ENCODE measurements at regions not wholly inside any gene's neighbourhood (a gene's known extent, or its start where the extent isn't known, plus 50 kb on each side); places are given as distances from the start of the nearest gene placed in this dataset.

GRCh38 chr6:27038498-27038897, 209.0 kb upstream of the PRSS16 start:
- no peak for TF ChIP-seq FOXP2 (optimal IDR thresholded peaks at IDR 0.05; ENCODE audit: borderline replicate concordance, extremely low read depth, extremely low read length, insufficient read depth)
- TF ChIP-seq SIN3A (IDR thresholded peaks at IDR 0.05; ENCODE audit: borderline replicate concordance, insufficient read depth, low read length): no peak
- TF ChIP-seq POLR2AphosphoS5 (IDR thresholded peaks at IDR 0.05; ENCODE audit: low read depth, low read length): no peak
- no peak for TF ChIP-seq TAF1 (IDR thresholded peaks at IDR 0.05; ENCODE audit: borderline replicate concordance, insufficient read depth, low read length)
- TF ChIP-seq REST (IDR thresholded peaks at IDR 0.05; ENCODE audit: insufficient read depth in 1 of 2, low read depth in 2 of 2, low read length in 2 of 2): no peak

GRCh38 chr6:27040244-27041042, 207.1 kb upstream of the PRSS16 start:
- TF ChIP-seq REST (IDR thresholded peaks at IDR 0.05; ENCODE audit: insufficient read depth in 1 of 2, low read depth in 2 of 2, low read length in 2 of 2) (no peak), SIN3A (IDR thresholded peaks at IDR 0.05; ENCODE audit: borderline replicate concordance, insufficient read depth, low read length) (no peak), POLR2AphosphoS5 (IDR thresholded peaks at IDR 0.05; ENCODE audit: low read depth, low read length) (no peak), TAF1 (IDR thresholded peaks at IDR 0.05; ENCODE audit: borderline replicate concordance, insufficient read depth, low read length) (no peak), FOXP2 (optimal IDR thresholded peaks at IDR 0.05; ENCODE audit: borderline replicate concordance, extremely low read depth, extremely low read length, insufficient read depth) (no peak)

GRCh38 chr6:27043244-27043643, 204.3 kb upstream of the PRSS16 start:
- no peak for TF ChIP-seq POLR2AphosphoS5 (IDR thresholded peaks at IDR 0.05; ENCODE audit: low read depth, low read length)
- no peak for TF ChIP-seq SIN3A (IDR thresholded peaks at IDR 0.05; ENCODE audit: borderline replicate concordance, insufficient read depth, low read length)
- no peak for TF ChIP-seq TAF1 (IDR thresholded peaks at IDR 0.05; ENCODE audit: borderline replicate concordance, insufficient read depth, low read length)
- no peak for TF ChIP-seq FOXP2 (optimal IDR thresholded peaks at IDR 0.05; ENCODE audit: borderline replicate concordance, extremely low read depth, extremely low read length, insufficient read depth)
- no peak for TF ChIP-seq REST (IDR thresholded peaks at IDR 0.05; ENCODE audit: insufficient read depth in 1 of 2, low read depth in 2 of 2, low read length in 2 of 2)

GRCh38 chr6:27049863-27050781, 197.4 kb upstream of the PRSS16 start:
- TF ChIP-seq TAF1 (IDR thresholded peaks at IDR 0.05; ENCODE audit: borderline replicate concordance, insufficient read depth, low read length): no peak
- TF ChIP-seq FOXP2 (optimal IDR thresholded peaks at IDR 0.05; ENCODE audit: borderline replicate concordance, extremely low read depth, extremely low read length, insufficient read depth): no peak
- TF ChIP-seq POLR2AphosphoS5 (IDR thresholded peaks at IDR 0.05; ENCODE audit: low read depth, low read length): no peak
- TF ChIP-seq REST (IDR thresholded peaks at IDR 0.05; ENCODE audit: insufficient read depth in 1 of 2, low read depth in 2 of 2, low read length in 2 of 2): no peak
- no peak for TF ChIP-seq SIN3A (IDR thresholded peaks at IDR 0.05; ENCODE audit: borderline replicate concordance, insufficient read depth, low read length)
